ENCODE measurements at regions not wholly inside any gene's neighbourhood (a gene's known extent, or its start where the extent isn't known, plus 50 kb on each side); places are given as distances from the start of the nearest gene placed in this dataset.

DNA sequence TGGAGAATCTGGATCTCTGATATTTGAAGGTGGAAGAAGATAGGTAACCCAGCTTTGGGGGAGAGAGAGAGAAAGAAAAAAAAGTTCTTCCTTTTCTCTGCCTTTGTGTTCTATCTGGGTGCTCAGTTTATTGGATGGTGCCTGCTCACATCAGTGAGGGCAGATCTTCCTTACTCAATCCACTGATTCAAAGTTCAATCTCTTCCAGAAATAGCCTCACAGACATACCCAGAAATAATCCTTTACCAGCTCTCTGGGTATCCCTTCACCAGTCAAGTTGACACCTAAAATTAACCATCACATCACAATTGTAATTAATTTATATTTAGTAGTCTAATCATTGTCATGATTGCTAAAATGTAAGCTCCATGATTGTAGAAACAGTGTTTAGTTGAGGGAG is 189.1 kb downstream of the EPM2A start:
- Histone ChIP-seq H3K4me3 (ENCODE audit: low read length) (no peak overlapping the region), H3K27me3 (ENCODE audit: control insufficient read depth, low read length) (0 out of 2 replicates have a peak, but pooled peaks cover 4% of the 10 kb centered on the region), H3F3A (ENCODE audit: control insufficient read depth, insufficient read depth) (no peaks in the 10 kb centered on the region), H4K20me1 (ENCODE audit: control insufficient read depth, insufficient read depth, low read depth, low read length) (no peaks in the 10 kb centered on the region), H3K4me1 (ENCODE audit: control insufficient read depth, low read length) (no peaks in the 10 kb centered on the region), H3K9me3 (ENCODE audit: control insufficient read depth, insufficient read depth, low read length) (no peaks in the 10 kb centered on the region), H3K4me2 (ENCODE audit: low read length) (no peak overlapping the region), H3K27ac (ENCODE audit: low read depth, low read length) (no peak overlapping the region), H3K9me2 (replicated peaks; ENCODE audit: control insufficient read depth, low read length) (no peaks in the 10 kb centered on the region), H3K79me2 (ENCODE audit: control insufficient read depth, low read length) (no peaks in the 10 kb centered on the region), H3K36me3 (ENCODE audit: control insufficient read depth, low read length) (no peaks in the 10 kb centered on the region)
- TF ChIP-seq, protein P1, sequence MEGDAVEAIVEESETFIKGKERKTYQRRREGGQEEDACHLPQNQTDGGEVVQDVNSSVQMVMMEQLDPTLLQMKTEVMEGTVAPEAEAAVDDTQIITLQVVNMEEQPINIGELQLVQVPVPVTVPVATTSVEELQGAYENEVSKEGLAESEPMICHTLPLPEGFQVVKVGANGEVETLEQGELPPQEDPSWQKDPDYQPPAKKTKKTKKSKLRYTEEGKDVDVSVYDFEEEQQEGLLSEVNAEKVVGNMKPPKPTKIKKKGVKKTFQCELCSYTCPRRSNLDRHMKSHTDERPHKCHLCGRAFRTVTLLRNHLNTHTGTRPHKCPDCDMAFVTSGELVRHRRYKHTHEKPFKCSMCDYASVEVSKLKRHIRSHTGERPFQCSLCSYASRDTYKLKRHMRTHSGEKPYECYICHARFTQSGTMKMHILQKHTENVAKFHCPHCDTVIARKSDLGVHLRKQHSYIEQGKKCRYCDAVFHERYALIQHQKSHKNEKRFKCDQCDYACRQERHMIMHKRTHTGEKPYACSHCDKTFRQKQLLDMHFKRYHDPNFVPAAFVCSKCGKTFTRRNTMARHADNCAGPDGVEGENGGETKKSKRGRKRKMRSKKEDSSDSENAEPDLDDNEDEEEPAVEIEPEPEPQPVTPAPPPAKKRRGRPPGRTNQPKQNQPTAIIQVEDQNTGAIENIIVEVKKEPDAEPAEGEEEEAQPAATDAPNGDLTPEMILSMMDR (IDR thresholded peaks at IDR 0.05; ENCODE audit: low read depth, low read length, poor library complexity, severe bottlenecking), result no peak
- TF ChIP-seq EZH2phosphoT487 (IDR thresholded peaks at IDR 0.05; ENCODE audit: borderline replicate concordance, low read length), result no peak

GRCh38 chr6:145547594-145548335 is 187.6 kb downstream of the EPM2A start:
- Histone ChIP-seq H3K79me2 (ENCODE audit: control insufficient read depth, low read length) (no peaks in the 10 kb centered on the region), H3K4me2 (ENCODE audit: low read length) (no peak overlapping the region), H3K4me3 (ENCODE audit: low read length) (no peak overlapping the region), H3K27ac (ENCODE audit: low read depth, low read length) (no peak overlapping the region), H3K9me2 (replicated peaks; ENCODE audit: control insufficient read depth, low read length) (no peaks in the 10 kb centered on the region), H3K4me1 (ENCODE audit: control insufficient read depth, low read length) (no peaks in the 10 kb centered on the region), H3F3A (ENCODE audit: control insufficient read depth, insufficient read depth) (no peaks in the 10 kb centered on the region), H3K9me3 (ENCODE audit: control insufficient read depth, insufficient read depth, low read length) (no peaks in the 10 kb centered on the region), H3K36me3 (ENCODE audit: control insufficient read depth, low read length) (no peaks in the 10 kb centered on the region), H3K27me3 (ENCODE audit: control insufficient read depth, low read length) (0 out of 2 replicates have a peak, but pooled peaks cover 4% of the 10 kb centered on the region), H4K20me1 (ENCODE audit: control insufficient read depth, insufficient read depth, low read depth, low read length) (no peaks in the 10 kb centered on the region)
- TF ChIP-seq EZH2phosphoT487 (IDR thresholded peaks at IDR 0.05; ENCODE audit: borderline replicate concordance, low read length), result no peak
- TF ChIP-seq, protein P1 (IDR thresholded peaks at IDR 0.05; ENCODE audit: low read depth, low read length, poor library complexity, severe bottlenecking), result no peak

GRCh38 chr6:145548933-145549648 is 186.2 kb downstream of the EPM2A start:
- H3K4me1 ChIP-seq (ENCODE audit: control insufficient read depth, low read length), result no peaks in the 10 kb centered on the region
- no peaks in the 10 kb centered on the region for H3K36me3 ChIP-seq (ENCODE audit: control insufficient read depth, low read length)
- H3K9me2 ChIP-seq (replicated peaks; ENCODE audit: control insufficient read depth, low read length), result no peaks in the 10 kb centered on the region
- H3F3A ChIP-seq (ENCODE audit: control insufficient read depth, insufficient read depth), result no peaks in the 10 kb centered on the region
- H3K27me3 ChIP-seq (ENCODE audit: control insufficient read depth, low read length), result 0 out of 2 replicates have a peak, but pooled peaks cover 4% of the 10 kb centered on the region
- H3K9me3 ChIP-seq (ENCODE audit: control insufficient read depth, insufficient read depth, low read length), result no peaks in the 10 kb centered on the region
- no peak overlapping the region for H3K27ac ChIP-seq (ENCODE audit: low read depth, low read length)
- no peaks in the 10 kb centered on the region for H4K20me1 ChIP-seq (ENCODE audit: control insufficient read depth, insufficient read depth, low read depth, low read length)
- no peaks in the 10 kb centered on the region for H3K79me2 ChIP-seq (ENCODE audit: control insufficient read depth, low read length)
- H3K4me3 ChIP-seq (ENCODE audit: low read length), result no peak overlapping the region
- no peak for TF ChIP-seq EZH2phosphoT487 (IDR thresholded peaks at IDR 0.05; ENCODE audit: borderline replicate concordance, low read length)
- TF ChIP-seq, protein P1 (IDR thresholded peaks at IDR 0.05; ENCODE audit: low read depth, low read length, poor library complexity, severe bottlenecking), result no peak
- H3K4me2 ChIP-seq (ENCODE audit: low read length), result no peak overlapping the region
